Omental fat pad (tissue), 3 donors: ENCODE measurements at regions not wholly inside any gene's neighbourhood (a gene's known extent, or its start where the extent isn't known, plus 50 kb on each side); places are given as distances from the start of the nearest gene placed in this dataset.
"Not testable (repeated sequence)": the region's sequence is repeated elsewhere in the genome, so short reads cannot be mapped to it uniquely, and the experiment has no call there.

Experiments used
- ATAC-seq: fragments of 150-250 bp; one replicate; pipeline ENCODE4 v1.9.1; 2016; ENCODE audit warnings: mild to moderate bottlenecking, moderate library complexity; ENCODE audit not compliant: low FRiP score
- DNase-seq: peaks from one replicate; pipeline ENCODE4 v3.0.0-alpha.2; 2019; ENCODE audit warnings: low spot score
- CTCF ChIP-seq, 3 donors: fragments of 450-650 bp; IDR thresholded peaks; one replicate each; pipeline ENCODE4 v1.5.1; 2016 to 2017; ENCODE audit warnings: antibody characterized with exemption in 3 of 3, mild to moderate bottlenecking in 3 of 3, moderate library complexity in 2 of 3

- ATAC-seq (no peak), DNase-seq (no peak)
- TF ChIP-seq CTCF (IDR thresholded peaks at IDR 0.05): no peak
These were observed 125.2 kb upstream of the PTBP2 start for GRCh38 chr1:96596226-96596922.

GRCh38 chr1:96597218-96597617, 124.4 kb upstream of the PTBP2 start:
- DNase-seq: no peak
- TF ChIP-seq CTCF (IDR thresholded peaks at IDR 0.05): no peak
- no peak for ATAC-seq

GRCh38 chr1:96598416-96599168, 123.0 kb upstream of the PTBP2 start:
- ATAC-seq (no peak), DNase-seq (no peak)
- TF ChIP-seq CTCF (IDR thresholded peaks at IDR 0.05): no peak

GRCh38 chr1:96604620-96605019, 117.0 kb upstream of the PTBP2 start:
- not testable (repeated sequence) for DNase-seq

GRCh38 chr1:96617375-96617774, 104.2 kb upstream of the PTBP2 start:
- DNase-seq, ATAC-seq: not testable (repeated sequence)

More at GRCh38 chr1:96604620-96605019, 117.0 kb upstream of the PTBP2 start:
- ATAC-seq: not testable (repeated sequence)

- TF ChIP-seq CTCF (IDR thresholded peaks at IDR 0.05): no peak
- DNase-seq (no peak), ATAC-seq (no peak)
These were observed 89.4 kb upstream of the PTBP2 start for GRCh38 chr1:96632045-96632664.

GRCh38 chr1:96633695-96634094, 87.9 kb upstream of the PTBP2 start:
- ATAC-seq: no peak
- DNase-seq: no peak
- no peak for TF ChIP-seq CTCF (IDR thresholded peaks at IDR 0.05)

GRCh38 chr1:96634883-96635282, 86.7 kb upstream of the PTBP2 start:
- ATAC-seq: no peak
- DNase-seq: no peak
- TF ChIP-seq CTCF (IDR thresholded peaks at IDR 0.05): no peak
